Liver (tissue), 8 donors: ENCODE measurements at regions not wholly inside any gene's neighbourhood (a gene's known extent, or its start where the extent isn't known, plus 50 kb on each side); places are given as distances from the start of the nearest gene placed in this dataset.

Source experiments
- DNase-seq: peaks from one replicate; pipeline ENCODE4 v3.0.0-alpha.2; 2017; ENCODE audit warnings: low spot score
- H3K27ac ChIP-seq, 2 donors: one replicate each; pipeline ENCODE4 v1.7.0; 2013; ENCODE audit warnings: inconsistent platforms in 2 of 2, low read length in 2 of 2, control low read depth in 1 of 2, low read depth in 1 of 2, mild to moderate bottlenecking in 1 of 2
- H3K27me3 ChIP-seq, 4 donors: one replicate each; pipeline versions ENCODE4 v1.6.1 to v1.7.0; 2013; ENCODE audit warnings: low read length in 3 of 4, inconsistent platforms in 1 of 4, mild to moderate bottlenecking in 1 of 4, moderate library complexity in 1 of 4; ENCODE audit not compliant: control insufficient read depth in 4 of 4, insufficient read depth in 4 of 4
- H3K36me3 ChIP-seq, 4 donors: one replicate each; pipeline versions ENCODE4 v1.6.1 to v1.7.0; 2013; ENCODE audit warnings: low read length in 3 of 4, mild to moderate bottlenecking in 3 of 4, low read depth in 1 of 4, moderate library complexity in 1 of 4; ENCODE audit not compliant: control insufficient read depth in 4 of 4, insufficient read depth in 3 of 4
- H3K4me1 ChIP-seq, 4 donors: one replicate each; pipeline versions ENCODE4 v1.6.1 to v1.7.0; 2013; ENCODE audit warnings: low read length in 3 of 4, mild to moderate bottlenecking in 3 of 4, moderate library complexity in 1 of 4; ENCODE audit not compliant: control insufficient read depth in 4 of 4, insufficient read depth in 4 of 4
- H3K4me3 ChIP-seq, 3 donors: one replicate each; pipeline versions ENCODE4 v1.6.1 to v1.7.0; 2013; ENCODE audit warnings: low read length in 3 of 3, control low read depth in 1 of 3, low read depth in 1 of 3, mild to moderate bottlenecking in 1 of 3
- H3K9ac ChIP-seq, 2 donors: one replicate each; pipeline ENCODE4 v1.7.0; 2013; ENCODE audit warnings: low read length in 2 of 2, mild to moderate bottlenecking in 2 of 2, moderate library complexity in 2 of 2, control low read depth in 1 of 2, low read depth in 1 of 2
- H3K9me3 ChIP-seq, 4 donors: one replicate each; pipeline versions ENCODE4 v1.6.1 to v1.7.0; 2013; ENCODE audit warnings: low read length in 3 of 4; ENCODE audit not compliant: control insufficient read depth in 4 of 4
- CTCF ChIP-seq: fragments of 150-350 bp; IDR thresholded peaks from 2 replicates; pipeline ENCODE4 v1.5.1; 2017; ENCODE audit warnings: improper control_type of control experiment, low read depth, low read length; ENCODE audit not compliant: missing input control
- EGR1 ChIP-seq, 2 donors: IDR thresholded peaks; 2 replicates each; pipeline ENCODE4 v1.6.1; 2016 to 2018; ENCODE audit warnings: antibody characterized with exemption in 2 of 2, low read depth in 2 of 2
- FOXA1 ChIP-seq: IDR thresholded peaks from 2 replicates; pipeline ENCODE4 v1.6.1; 2016; ENCODE audit warnings: antibody characterized with exemption
- GABPA ChIP-seq, 2 donors: IDR thresholded peaks in 1 of 2; conservative IDR thresholded peaks in 1 of 2; 2 replicates each; pipeline ENCODE4 v1.6.1; 2016; ENCODE audit warnings: antibody characterized with exemption in 2 of 2, mild to moderate bottlenecking in 1 of 2, moderate library complexity in 1 of 2
- HNF4A ChIP-seq, 2 donors: conservative IDR thresholded peaks; 2 replicates each; pipeline ENCODE4 v1.6.1; 2016; ENCODE audit warnings: antibody characterized with exemption in 2 of 2, mild to moderate bottlenecking in 2 of 2
- HNF4G ChIP-seq: IDR thresholded peaks from 2 replicates; pipeline ENCODE4 v1.6.1; 2016; ENCODE audit warnings: antibody characterized with exemption
- JUND ChIP-seq, 2 donors: IDR thresholded peaks; 2 replicates each; pipeline ENCODE4 v1.6.1; 2016; ENCODE audit warnings: antibody characterized with exemption in 2 of 2
- MAX ChIP-seq: IDR thresholded peaks from 2 replicates; pipeline ENCODE4 v1.6.1; 2016; ENCODE audit warnings: antibody characterized with exemption
- NR2F2 ChIP-seq: IDR thresholded peaks from 2 replicates; pipeline ENCODE4 v1.6.1; 2016; ENCODE audit warnings: antibody characterized with exemption
- RAD21 ChIP-seq, 2 donors: IDR thresholded peaks; 2 replicates each; pipeline ENCODE4 v1.6.1; 2016; ENCODE audit warnings: antibody characterized with exemption in 2 of 2, mild to moderate bottlenecking in 2 of 2
- REST ChIP-seq: IDR thresholded peaks from 2 replicates; pipeline ENCODE4 v1.6.1; 2016; ENCODE audit warnings: antibody characterized with exemption, mild to moderate bottlenecking
- RXRA ChIP-seq, 2 donors: IDR thresholded peaks; 2 replicates each; pipeline ENCODE4 v1.6.1; 2017 to 2018; ENCODE audit warnings: antibody characterized with exemption in 2 of 2, mild to moderate bottlenecking in 1 of 2
- TAF1 ChIP-seq: conservative IDR thresholded peaks from 2 replicates; pipeline ENCODE4 v1.6.1; 2016; ENCODE audit warnings: antibody characterized with exemption, mild to moderate bottlenecking
- YY1 ChIP-seq: IDR thresholded peaks from 2 replicates; pipeline ENCODE4 v1.6.1; 2016; ENCODE audit warnings: antibody characterized with exemption, mild to moderate bottlenecking
- ZBTB33 ChIP-seq: IDR thresholded peaks from 2 replicates; pipeline ENCODE4 v1.6.1; 2016; ENCODE audit warnings: antibody characterized with exemption
- WGBS: extraction: QIAGEN DNeasy Blood & Tissue Kit; methylation state at CpG from one replicate; pipeline ENCODE4 v1.1.7; 2013; 5-methylcytosine and 5-hydroxymethylcytosine counted together
- donor health status: healthy.
- donor health status: healthy.
- donor health status: healthy.
- donor health status: healthy.
- donor health status: healthy.

GRCh38 chr4:58368221-58368620 is 1258.0 kb upstream of the IGFBP7 start (continued):
- no peak for TF ChIP-seq GABPA (IDR thresholded peaks at IDR 0.05 in 1 of 2, conservative IDR thresholded peaks at IDR 0.05 in 1 of 2)

GRCh38 chr4:58360354-58361133 is 1250.4 kb upstream of the IGFBP7 start:
- no peak overlapping the region for H3K4me3 ChIP-seq
- H3K4me1 ChIP-seq, result no peaks in the 10 kb centered on the region
- DNase-seq, result no peak
- WGBS, result 72% methylated on average over 5 of the region's 5 CpGs
- no peak overlapping the region for H3K27ac ChIP-seq
- H3K9me3 ChIP-seq, result peaks cover 0 to 3% (median 0%) of the 10 kb centered on the region in 4 donors
- no peak overlapping the region for H3K9ac ChIP-seq
- H3K36me3 ChIP-seq, result no peaks in the 10 kb centered on the region
- TF ChIP-seq ZBTB33 (no peak), TAF1 (no peak), GABPA (IDR thresholded peaks at IDR 0.05 in 1 of 2, conservative IDR thresholded peaks at IDR 0.05 in 1 of 2) (no peak), REST (no peak), HNF4A (conservative IDR thresholded peaks at IDR 0.05) (no peak)
- no peaks in the 10 kb centered on the region for H3K27me3 ChIP-seq

GRCh38 chr4:58359590-58359989 is 1249.4 kb upstream of the IGFBP7 start:
- no peak for DNase-seq
- H3K27ac ChIP-seq, result no peak overlapping the region
- no peak for TF ChIP-seq CTCF
- TF ChIP-seq REST, result no peak
- no peak for TF ChIP-seq HNF4G
- TF ChIP-seq ZBTB33, result no peak
- TF ChIP-seq EGR1 (IDR thresholded peaks at IDR 0.05; ENCODE audit: low read depth in 2 of 2), result no peak
- no peak for TF ChIP-seq NR2F2
- TF ChIP-seq HNF4A (conservative IDR thresholded peaks at IDR 0.05), result no peak
- no peak for TF ChIP-seq TAF1
- no peak for TF ChIP-seq FOXA1
- TF ChIP-seq GABPA (IDR thresholded peaks at IDR 0.05 in 1 of 2, conservative IDR thresholded peaks at IDR 0.05 in 1 of 2), result no peak
- TF ChIP-seq RAD21 (IDR thresholded peaks at IDR 0.05), result no peak
- TF ChIP-seq YY1, result no peak
- TF ChIP-seq MAX, result no peak
- no peak for TF ChIP-seq RXRA (IDR thresholded peaks at IDR 0.05)
- TF ChIP-seq JUND (IDR thresholded peaks at IDR 0.05), result no peak
- no peaks in the 10 kb centered on the region for H3K27me3 ChIP-seq
- no peak overlapping the region for H3K4me3 ChIP-seq
- H3K9me3 ChIP-seq, result peaks cover 0 to 3% (median 0%) of the 10 kb centered on the region in 4 donors
- H3K4me1 ChIP-seq, result no peaks in the 10 kb centered on the region
- no peaks in the 10 kb centered on the region for H3K36me3 ChIP-seq
- no peak overlapping the region for H3K9ac ChIP-seq
- WGBS, result 65% methylated on average over 3 of the region's 3 CpGs
